Neural cell (in vitro differentiated cells): ENCODE measurements at regions not wholly inside any gene's neighbourhood (a gene's known extent, or its start where the extent isn't known, plus 50 kb on each side); places are given as distances from the start of the nearest gene placed in this dataset.

ENCODE experiments used
- CTCF ChIP-seq: fragments of 450-650 bp; IDR thresholded peaks from 2 replicates; pipeline ENCODE4 v1.5.1; 2014; ENCODE audit warnings: antibody characterized with exemption, mild to moderate bottlenecking, moderate library complexity; ENCODE audit not compliant: poor library complexity, severe bottlenecking
- EP300 ChIP-seq: fragments of 450-650 bp; conservative IDR thresholded peaks from 2 replicates; pipeline ENCODE4 v1.6.1; 2014; ENCODE audit warnings: antibody characterized with exemption, mild to moderate bottlenecking, moderate library complexity; ENCODE audit not compliant: poor library complexity, severe bottlenecking
- EZH2 ChIP-seq: fragments of 200-600, 300-800 bp; shearing (Covaris generic), sonication (generic); IDR thresholded peaks from 2 replicates; pipeline ENCODE4 v1.6.1; 2014; ENCODE audit warnings: antibody characterized with exemption, low read length, borderline replicate concordance, mild to moderate bottlenecking; ENCODE audit not compliant: insufficient read depth, poor library complexity, severe bottlenecking

GRCh38 chr21:35896060-35896459, 164.3 kb downstream of the SETD4 start:
- TF ChIP-seq CTCF = no peak
- TF ChIP-seq EP300 = no peak
- no peak for TF ChIP-seq EZH2
